UCSD-AML1 (cell line): ENCODE measurements at regions not wholly inside any gene's neighbourhood (a gene's known extent, or its start where the extent isn't known, plus 50 kb on each side); places are given as distances from the start of the nearest gene placed in this dataset.
"Not testable (repeated sequence)": the region's sequence is repeated elsewhere in the genome, so short reads cannot be mapped to it uniquely, and the experiment has no call there.

Experiments
- DNase-seq: peaks from one replicate; lab custom pipeline; 2025; ENCODE audit not compliant: unreplicated experiment; lab: John Stamatoyannopoulos, UW

GRCh38 chr9:82052081-82052480 lies 63.5 kb downstream of the SPATA31D1 start:
- no peak for DNase-seq

DNA sequence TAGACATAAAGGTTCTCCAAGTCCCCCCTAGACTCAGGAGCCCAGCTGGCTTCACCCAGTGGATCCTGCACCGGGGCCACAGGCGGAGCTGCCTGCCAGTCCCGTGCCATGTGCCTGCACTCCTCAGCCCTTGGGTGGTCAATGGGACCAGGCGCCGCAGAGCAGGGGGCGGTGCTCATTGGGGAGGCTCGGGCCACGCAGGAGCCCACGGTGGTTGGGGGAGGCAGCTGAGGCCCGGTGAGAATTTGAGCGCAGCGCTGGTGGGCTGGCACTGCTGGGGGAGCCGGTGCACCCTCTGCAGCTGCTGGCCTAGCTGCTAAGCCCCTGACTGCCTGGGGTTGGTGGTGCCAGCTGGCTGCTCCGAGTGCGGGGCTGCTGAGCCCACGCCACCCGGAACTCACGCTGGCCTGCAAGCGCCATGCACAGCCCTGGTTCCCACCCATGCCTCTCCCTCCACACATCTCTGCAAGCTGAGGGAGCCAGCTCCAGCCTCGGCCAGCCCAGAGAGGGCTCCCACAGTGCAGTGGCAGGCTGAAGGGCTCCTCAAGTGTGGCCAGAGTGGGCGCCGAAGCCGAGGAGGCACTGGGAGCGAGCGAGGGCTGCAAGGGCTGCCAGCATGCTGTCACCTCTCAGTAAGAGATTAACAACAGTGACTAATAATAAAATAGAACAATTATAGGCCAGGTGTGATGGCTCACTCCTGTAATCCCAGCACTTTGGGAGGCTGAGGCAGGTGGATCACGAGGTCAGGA lies 65.9 kb downstream of the SPATA31D1 start:
- no peak for DNase-seq

- DNase-seq: no peak
These were observed 69.2 kb downstream of the SPATA31D1 start for GRCh38 chr9:82057805-82058204.

DNA sequence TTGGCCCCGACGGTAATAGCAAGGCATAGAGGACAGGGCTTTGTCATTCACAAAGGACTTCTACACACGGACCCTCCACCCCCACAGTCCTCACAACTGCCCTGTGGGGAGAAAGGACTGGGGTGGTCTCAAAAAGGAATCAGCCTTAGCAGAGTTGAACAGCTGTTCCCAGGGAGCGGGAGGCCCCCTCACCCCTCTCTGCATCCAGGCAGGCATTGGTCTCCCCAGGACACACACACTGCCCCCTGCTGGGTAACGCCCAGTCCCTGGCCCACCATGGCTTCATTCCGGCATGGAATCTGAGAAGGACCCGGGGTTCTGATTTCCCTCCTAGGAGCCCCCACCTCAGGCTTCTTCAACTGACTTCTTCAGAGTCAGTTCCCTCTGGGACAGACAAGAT lies 73.2 kb downstream of the SPATA31D1 start:
- DNase-seq: not testable (repeated sequence)

DNA sequence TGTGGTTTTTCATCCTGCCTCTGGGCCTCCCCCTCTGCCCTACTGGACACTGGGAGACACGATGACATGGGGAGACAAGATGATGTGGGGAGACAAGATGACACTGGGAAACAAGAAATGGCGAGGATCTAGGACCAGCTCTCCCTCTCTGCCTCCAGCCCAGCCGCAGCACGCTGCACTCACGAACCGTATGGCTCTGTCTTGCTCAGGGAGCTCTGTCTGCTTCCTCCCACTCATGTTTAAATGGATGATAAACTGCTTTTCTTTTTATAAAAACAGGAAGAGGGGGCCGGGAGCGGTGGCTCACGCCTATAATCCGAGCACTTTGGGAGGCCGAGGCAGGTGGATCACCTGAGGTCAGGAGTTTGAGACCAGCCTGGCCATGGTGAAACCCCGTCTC lies 73.7 kb downstream of the SPATA31D1 start:
- DNase-seq: no peak

DNA sequence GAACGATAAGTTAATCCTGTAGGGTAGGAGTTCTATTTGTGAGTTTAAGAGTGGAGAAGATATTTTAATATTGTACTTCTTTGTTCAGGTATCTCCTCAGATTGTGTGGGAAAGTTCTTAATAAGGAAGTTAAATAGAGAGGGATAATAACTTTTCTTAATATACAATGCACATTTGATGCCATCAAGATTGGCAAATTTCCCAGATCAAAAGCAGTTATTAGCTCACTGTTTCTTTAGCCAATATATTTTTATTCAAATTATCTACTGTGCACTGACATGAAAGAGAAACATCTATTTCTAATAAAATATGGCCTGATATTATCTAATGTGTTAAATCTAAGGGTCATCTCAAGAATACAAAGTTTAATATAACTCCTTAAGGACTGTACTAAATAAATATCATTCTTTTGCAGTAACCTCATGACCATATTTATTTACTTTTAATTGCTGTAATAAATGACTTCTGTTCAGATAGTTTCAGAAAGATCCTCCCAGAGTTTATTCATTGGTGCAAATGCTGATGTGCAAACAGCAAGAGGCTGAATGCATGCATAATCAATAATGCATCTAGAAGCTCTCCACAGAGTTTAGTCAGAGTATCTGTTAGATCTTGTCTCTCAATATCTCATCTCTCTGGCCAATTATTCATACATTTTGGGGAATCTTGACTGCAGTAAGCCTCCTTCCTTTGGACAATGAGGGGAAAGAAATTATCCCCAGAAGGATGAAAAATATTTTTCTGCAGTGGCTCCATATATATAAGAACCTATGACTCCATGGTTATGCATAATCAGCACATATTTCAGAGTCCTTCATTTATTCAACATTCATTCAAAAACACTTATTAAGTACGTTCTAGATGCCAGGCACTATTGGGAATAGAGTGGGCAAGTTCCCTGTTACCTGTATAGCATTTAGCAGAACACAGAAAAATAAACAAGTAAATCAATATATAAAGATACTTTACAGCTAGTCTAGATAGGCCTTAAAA lies 85.3 kb downstream of the SPATA31D1 start:
- DNase-seq: no peak

GRCh38 chr9:82080265-82080664 lies 91.7 kb downstream of the SPATA31D1 start:
- DNase-seq: no peak

DNA sequence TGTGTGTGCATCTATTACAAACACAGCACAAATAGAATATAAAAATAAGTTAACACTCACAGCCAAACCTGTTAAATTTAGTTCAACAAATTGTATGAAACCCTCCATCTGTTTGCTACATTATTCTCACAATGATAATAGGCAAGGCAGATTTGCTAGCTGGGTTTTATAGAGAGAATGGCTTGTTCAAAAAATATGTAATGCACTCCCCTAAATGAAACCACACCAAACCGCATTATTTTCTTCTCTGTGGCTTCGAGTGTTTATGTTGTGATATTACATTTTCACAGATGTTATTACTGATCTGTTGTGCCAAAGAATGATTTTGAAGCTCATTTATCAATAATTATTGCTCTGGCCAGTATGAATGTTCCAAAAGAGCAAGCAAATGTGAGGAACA lies 92.9 kb downstream of the SPATA31D1 start:
- DNase-seq: no peak

DNA sequence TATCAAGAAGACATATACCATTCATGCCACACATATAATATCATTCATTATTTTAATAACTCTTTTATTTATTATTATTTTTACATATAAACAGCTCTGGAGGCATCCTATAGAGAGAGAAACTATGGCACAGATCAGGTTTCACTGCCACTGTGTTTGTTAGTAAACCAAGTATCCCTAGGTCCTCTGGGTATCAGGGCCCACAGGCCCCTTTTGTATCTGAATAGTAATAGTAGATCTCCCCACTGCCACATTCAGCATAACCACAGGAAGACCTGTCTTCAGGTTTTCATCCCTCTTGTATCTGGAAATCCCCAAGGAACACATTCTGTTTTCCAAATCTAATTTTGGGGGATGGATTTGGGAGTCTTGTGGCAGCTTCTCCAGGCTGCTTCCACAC lies 94.0 kb downstream of the SPATA31D1 start:
- no peak for DNase-seq

DNA sequence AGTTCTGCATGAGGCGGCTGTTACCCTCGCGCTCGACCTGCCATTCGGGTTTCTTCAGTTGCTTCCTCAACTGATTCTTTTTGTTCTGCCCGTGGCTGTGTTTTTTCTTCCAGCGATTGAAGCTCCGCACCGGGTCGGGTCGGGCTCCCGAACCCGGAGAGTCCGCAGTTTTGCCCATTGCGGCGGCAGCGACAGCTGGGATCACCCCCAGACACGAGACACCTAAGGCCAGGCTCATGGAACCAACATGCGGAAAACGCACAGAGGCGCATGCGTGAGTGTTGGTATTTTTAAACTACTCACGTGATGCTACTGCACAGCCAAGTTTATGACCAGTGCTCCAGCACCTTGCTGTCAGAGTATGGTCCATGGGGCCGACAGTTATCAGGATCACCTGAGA lies 100.0 kb downstream of the SPATA31D1 start:
- DNase-seq: no peak

GRCh38 chr9:82090046-82090445 lies 101.5 kb downstream of the SPATA31D1 start:
- no peak for DNase-seq

- no peak for DNase-seq
These were observed 102.5 kb downstream of the SPATA31D1 start for GRCh38 chr9:82091100-82091499.

GRCh38 chr9:82091610-82092009 lies 103.0 kb downstream of the SPATA31D1 start:
- DNase-seq: no peak

- no peak for DNase-seq
These were observed 112.9 kb downstream of the SPATA31D1 start for GRCh38 chr9:82101475-82101874.

GRCh38 chr9:82104252-82104651 lies 115.7 kb downstream of the SPATA31D1 start:
- DNase-seq: no peak

DNA sequence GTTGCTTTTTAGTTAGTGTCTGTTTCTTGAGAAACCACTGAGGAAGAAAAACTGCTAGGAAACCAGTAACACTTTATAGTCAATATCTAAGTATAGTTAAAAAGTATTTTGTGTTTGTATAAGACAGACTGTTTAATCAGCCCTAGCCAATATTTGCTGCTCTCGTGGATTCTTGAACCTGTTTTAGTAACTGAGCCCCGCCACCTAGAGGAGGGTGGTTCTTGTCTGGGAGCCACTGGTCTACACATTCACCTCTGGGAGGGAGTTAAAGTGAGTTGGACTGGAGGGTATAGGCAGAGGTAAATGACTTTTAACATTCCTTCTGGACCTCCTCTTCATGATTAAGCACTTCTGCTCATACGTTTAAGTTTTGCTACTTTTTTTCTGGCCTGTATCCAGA lies 117.2 kb downstream of the SPATA31D1 start:
- DNase-seq: no peak

DNA sequence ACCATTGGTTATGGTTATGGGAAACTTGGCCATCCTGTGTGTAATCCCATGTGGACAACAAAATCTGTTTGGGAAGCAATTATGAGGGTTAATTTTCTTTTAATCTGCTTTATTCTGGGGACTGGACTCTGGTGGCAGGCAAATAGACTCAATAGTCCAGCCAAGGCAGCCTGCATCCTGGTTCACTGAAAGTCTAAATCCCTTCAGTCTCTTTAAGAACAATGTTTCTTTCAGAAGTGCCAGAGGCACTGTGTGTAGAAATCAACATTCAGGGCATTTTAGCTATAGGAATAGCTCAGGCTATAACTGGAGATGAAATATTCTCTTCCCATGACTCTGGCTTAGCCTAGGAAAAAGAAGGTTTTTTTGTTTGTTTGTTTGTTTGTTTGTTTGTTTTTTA lies 118.0 kb downstream of the SPATA31D1 start:
- no peak for DNase-seq

GRCh38 chr9:82108474-82108873 lies 119.9 kb downstream of the SPATA31D1 start:
- no peak for DNase-seq

- no peak for DNase-seq
These were observed 120.4 kb downstream of the SPATA31D1 start for GRCh38 chr9:82108941-82109340.

DNA sequence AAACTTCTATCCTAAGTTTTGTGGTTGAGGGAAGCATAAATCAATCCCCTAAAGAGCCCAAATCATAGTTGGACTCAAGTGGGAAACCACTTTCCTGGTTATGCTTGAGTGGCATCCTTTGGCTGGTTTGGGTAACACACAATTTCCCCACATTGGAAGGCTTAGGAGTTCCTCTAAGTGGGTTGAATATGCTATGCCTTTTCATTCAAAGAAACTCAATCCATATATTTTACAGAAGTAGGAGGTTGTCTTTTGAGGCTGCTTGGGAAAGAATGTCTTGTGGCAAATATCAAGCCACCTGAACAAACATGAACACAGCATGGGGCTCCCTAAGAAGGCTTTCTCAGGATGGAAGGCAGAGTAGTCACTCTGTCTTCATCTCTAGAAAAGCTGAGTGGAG lies 121.1 kb downstream of the SPATA31D1 start:
- no peak for DNase-seq

- DNase-seq: no peak
These were observed 122.3 kb downstream of the SPATA31D1 start for GRCh38 chr9:82110881-82111280.

- DNase-seq: no peak
These were observed 126.8 kb downstream of the SPATA31D1 start for GRCh38 chr9:82115331-82115730.
